ENCODE measurements at regions not wholly inside any gene's neighbourhood (a gene's known extent, or its start where the extent isn't known, plus 50 kb on each side); places are given as distances from the start of the nearest gene placed in this dataset.
"Not testable (repeated sequence)": the region's sequence is repeated elsewhere in the genome, so short reads cannot be mapped to it uniquely, and the experiment has no call there.

- no peak for DNase-seq
Measured at GRCh38 chr11:134976551-134976950, 564.5 kb upstream of the B3GAT1 start.

- DNase-seq = no peak
Measured at GRCh38 chr11:134975866-134976376, 563.9 kb upstream of the B3GAT1 start.

GRCh38 chr11:134973801-134974200 lies 561.8 kb upstream of the B3GAT1 start:
- DNase-seq = no peak

- no peak for DNase-seq
Measured at GRCh38 chr11:134971381-134971780, 559.3 kb upstream of the B3GAT1 start.

- DNase-seq = no peak
Measured at GRCh38 chr11:134967746-134968145, 555.7 kb upstream of the B3GAT1 start.

GRCh38 chr11:134961386-134961785 lies 549.3 kb upstream of the B3GAT1 start:
- not testable (repeated sequence) for DNase-seq

GRCh38 chr11:134958870-134959269 lies 546.8 kb upstream of the B3GAT1 start:
- DNase-seq = no peak

GRCh38 chr11:134958336-134958640 lies 546.2 kb upstream of the B3GAT1 start:
- no peak for DNase-seq

GRCh38 chr11:134957540-134958335 lies 545.7 kb upstream of the B3GAT1 start:
- DNase-seq = no peak

- no peak for DNase-seq
Measured at GRCh38 chr11:134956450-134957210, 544.6 kb upstream of the B3GAT1 start.

GRCh38 chr11:134955970-134956369 lies 543.9 kb upstream of the B3GAT1 start:
- not testable (repeated sequence) for DNase-seq

GRCh38 chr11:134955281-134955680 lies 543.2 kb upstream of the B3GAT1 start:
- DNase-seq = no peak

- not testable (repeated sequence) for DNase-seq
Measured at GRCh38 chr11:134954456-134954855, 542.4 kb upstream of the B3GAT1 start.

GRCh38 chr11:134953417-134953970 lies 541.5 kb upstream of the B3GAT1 start:
- DNase-seq = not testable (repeated sequence)

- DNase-seq = no peak
Measured at GRCh38 chr11:134951305-134951700, 539.3 kb upstream of the B3GAT1 start.

- no peak for DNase-seq
Measured at GRCh38 chr11:134950692-134951304, 538.8 kb upstream of the B3GAT1 start.

GRCh38 chr11:134949121-134950090 lies 537.4 kb upstream of the B3GAT1 start:
- DNase-seq = peak; percentile 1

- no peak for DNase-seq
Measured at GRCh38 chr11:134947556-134947955, 535.5 kb upstream of the B3GAT1 start.

GRCh38 chr11:134945993-134946392 lies 534.0 kb upstream of the B3GAT1 start:
- DNase-seq = no peak

GRCh38 chr11:134944986-134945385 lies 532.9 kb upstream of the B3GAT1 start:
- DNase-seq = peak; percentile 27

- DNase-seq = no peak
Measured at GRCh38 chr11:134944131-134944530, 532.1 kb upstream of the B3GAT1 start.

GRCh38 chr11:134943544-134943943 lies 531.5 kb upstream of the B3GAT1 start:
- DNase-seq = no peak
